ENCODE measurements at regions not wholly inside any gene's neighbourhood (a gene's known extent, or its start where the extent isn't known, plus 50 kb on each side); places are given as distances from the start of the nearest gene placed in this dataset.

GRCh38 chr4:158004101-158004500 is 168.7 kb downstream of the GASK1B start:
- no peak for TF ChIP-seq POLR2A (IDR thresholded peaks at IDR 0.05)
- TF ChIP-seq, protein P1, sequence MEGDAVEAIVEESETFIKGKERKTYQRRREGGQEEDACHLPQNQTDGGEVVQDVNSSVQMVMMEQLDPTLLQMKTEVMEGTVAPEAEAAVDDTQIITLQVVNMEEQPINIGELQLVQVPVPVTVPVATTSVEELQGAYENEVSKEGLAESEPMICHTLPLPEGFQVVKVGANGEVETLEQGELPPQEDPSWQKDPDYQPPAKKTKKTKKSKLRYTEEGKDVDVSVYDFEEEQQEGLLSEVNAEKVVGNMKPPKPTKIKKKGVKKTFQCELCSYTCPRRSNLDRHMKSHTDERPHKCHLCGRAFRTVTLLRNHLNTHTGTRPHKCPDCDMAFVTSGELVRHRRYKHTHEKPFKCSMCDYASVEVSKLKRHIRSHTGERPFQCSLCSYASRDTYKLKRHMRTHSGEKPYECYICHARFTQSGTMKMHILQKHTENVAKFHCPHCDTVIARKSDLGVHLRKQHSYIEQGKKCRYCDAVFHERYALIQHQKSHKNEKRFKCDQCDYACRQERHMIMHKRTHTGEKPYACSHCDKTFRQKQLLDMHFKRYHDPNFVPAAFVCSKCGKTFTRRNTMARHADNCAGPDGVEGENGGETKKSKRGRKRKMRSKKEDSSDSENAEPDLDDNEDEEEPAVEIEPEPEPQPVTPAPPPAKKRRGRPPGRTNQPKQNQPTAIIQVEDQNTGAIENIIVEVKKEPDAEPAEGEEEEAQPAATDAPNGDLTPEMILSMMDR (IDR thresholded peaks at IDR 0.05), result no peak

Data from esophagus squamous epithelium (tissue), 4 donors.